IPS-NIHi11 (cell line): ENCODE measurements at regions not wholly inside any gene's neighbourhood (a gene's known extent, or its start where the extent isn't known, plus 50 kb on each side); places are given as distances from the start of the nearest gene placed in this dataset.
A peak's percentile ranks its signal among the peaks of the same experiment; 100 is the strongest.

Experiments
- DNase-seq: peaks from one replicate; pipeline ENCODE4 v3.0.0; 2012; ENCODE audit warnings: mixed read lengths, low spot score

DNA sequence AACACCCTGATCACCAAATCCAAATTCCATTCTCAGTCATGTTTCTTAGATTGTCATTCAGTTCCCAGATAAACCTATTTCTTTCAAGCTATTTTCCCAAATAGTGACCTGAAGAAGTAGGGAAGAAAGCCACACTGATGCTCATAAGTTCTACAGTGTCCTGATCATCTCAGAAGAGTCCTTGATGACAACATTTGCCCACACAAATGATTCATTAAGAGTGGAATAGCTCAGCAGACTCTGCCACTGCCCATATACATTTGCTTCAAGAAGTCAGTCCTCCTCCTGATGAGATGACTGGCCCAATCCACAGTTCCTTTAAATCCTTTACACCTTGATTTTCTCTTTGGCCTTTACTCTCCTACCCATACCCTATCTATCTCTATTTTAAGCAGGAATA is 283.7 kb upstream of the NR4A3 start:
- no peak for DNase-seq

DNA sequence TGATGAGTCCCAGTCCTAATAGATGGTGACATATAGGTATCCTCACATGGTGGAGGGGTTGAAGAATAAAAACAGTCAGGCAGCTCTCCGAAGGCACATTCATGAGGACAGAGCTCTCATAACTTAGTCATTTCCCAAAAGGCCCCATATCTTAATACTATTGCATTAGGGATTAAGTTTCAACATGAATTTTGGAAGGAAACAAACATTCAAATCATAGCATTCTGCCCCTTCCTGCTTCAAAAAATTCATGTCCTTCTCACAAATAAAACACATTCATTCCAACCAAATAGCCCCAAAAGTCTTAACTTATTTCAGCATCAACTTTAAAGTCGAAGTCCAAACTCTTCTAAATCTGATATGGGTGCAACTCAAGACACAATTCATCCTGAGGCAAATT is 277.2 kb upstream of the NR4A3 start:
- no peak for DNase-seq

DNA sequence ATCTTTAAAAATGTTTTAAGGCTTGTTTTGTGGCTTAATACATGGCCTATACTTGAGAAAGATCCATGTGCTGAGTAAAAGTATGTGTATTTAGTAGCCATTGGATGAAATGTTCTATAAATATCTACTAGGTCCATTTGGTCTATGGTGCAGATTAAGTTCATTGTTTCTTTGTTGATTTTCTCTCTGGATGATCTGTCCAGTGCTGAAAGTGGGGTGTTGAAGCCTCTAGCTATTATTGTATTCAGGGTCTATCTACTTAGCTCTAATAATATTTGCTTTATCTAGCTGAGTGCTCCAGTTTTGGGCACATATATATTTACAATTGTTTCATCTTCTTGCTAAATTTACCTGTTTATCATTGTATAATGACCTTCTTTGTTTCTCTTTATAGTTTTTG is 272.2 kb upstream of the NR4A3 start:
- no peak for DNase-seq

DNA sequence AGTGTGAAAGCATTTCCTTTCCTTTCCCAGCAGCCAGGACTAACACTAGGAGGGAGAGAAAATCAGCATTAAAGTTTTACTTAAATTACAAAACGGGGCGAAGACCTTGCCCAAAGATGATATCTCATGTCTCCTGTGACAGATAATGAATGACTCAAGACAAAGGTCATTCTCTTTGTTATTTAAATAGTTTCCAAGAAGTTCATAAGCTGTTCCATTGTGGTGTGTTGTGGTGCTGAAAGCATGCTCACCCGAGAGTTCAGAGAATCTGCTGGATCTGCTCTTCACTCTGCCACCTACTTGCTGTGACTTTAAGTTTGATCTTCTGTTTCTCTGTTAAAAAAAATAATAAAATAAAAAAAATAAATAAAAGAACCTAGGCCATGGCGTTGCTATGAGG is 265.9 kb upstream of the NR4A3 start:
- no peak for DNase-seq

DNA sequence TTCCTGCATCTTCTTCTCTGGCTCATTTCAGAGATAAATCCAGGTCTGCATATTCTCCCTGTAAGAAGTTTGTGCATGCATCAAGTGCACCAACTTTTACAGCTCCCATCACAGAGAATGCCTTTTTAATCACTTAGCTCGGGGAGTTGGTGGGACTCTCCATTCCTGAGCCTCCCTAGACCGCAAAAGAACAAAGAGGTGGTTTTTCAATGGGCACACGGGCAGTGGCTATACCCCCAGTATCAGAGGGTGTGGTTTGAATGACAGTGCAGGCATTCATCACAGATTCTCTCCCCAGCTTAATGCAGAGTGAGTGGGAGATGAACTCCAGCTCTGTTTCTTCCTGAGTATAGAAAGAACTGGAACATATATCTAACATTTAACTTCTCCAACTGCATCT is 264.7 kb upstream of the NR4A3 start:
- no peak for DNase-seq

DNA sequence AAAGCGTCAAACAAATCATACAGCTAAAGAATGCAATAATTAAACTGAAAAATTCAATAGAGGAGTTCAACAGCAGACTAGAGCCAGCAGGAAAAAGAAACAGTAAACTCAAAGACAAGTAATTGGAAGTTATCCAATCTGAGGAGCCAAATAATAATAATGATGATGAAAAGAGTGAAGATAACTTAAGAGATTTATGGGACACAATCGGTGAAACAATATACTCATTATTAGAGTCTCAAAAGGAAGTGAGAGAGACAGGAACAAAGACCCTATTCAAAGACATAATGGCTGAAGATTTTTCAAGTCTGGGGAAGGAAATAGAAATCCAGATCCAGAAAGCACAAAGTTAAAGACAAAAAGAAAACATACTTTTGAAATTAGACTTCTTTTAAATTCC is 263.9 kb upstream of the NR4A3 start:
- DNase-seq: no peak

DNA sequence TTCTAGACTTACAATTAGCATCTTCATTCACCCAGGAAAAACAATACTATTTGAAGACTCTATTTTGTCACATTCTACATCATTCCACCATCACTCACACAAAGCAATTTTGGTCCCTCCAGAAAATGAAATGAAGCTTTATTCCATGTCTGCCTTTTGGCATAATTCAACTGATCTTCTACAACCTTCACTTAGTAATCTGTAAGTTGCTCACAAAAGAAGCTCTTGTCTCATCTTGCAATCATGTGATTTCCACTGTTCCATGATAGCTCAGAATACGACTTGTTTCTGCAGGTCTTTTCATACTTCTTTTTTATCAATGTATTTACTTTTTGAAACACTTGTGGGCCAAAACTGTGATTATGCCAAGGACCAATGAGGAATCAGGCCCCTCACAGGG is 261.9 kb upstream of the NR4A3 start:
- no peak for DNase-seq

DNA sequence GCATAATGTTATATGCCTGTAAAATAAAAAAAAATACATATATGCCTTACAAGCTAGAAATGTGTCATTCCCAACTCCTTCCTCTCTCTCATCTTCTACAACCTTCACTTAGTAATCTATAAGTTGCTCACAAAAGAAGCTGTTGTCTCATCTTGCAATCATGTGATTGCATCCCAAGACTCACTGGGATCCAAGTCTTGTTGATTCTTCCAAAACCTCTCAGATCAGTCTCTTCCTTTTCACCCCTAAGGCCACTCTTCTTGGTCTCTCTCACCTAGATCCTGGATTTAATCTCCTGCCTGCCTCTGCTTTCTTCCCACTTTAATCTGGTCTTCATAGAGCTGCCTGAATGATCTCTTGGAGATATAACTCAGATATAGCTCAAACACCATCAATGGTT is 261.1 kb upstream of the NR4A3 start:
- DNase-seq: no peak

DNA sequence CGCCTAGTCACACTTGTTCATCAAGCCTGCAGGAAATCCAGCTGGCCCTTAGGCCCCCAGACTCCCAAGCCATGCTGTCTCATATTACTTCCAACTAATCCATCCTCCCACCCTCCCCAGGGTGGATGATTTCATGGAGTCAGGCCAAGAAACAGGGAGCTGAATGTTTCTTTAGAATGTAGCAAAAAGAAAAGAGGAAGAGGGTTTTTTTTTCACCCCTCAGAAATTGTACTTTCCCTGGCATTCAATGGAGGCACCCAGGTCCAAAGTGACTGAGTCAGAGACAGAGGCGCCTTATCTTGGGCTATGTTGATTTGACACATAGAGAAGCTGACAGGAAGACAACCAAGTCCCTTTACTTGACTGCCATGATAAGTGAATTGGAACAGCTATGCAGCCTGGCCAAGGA is 260.2 kb upstream of the NR4A3 start:
- no peak for DNase-seq

DNA sequence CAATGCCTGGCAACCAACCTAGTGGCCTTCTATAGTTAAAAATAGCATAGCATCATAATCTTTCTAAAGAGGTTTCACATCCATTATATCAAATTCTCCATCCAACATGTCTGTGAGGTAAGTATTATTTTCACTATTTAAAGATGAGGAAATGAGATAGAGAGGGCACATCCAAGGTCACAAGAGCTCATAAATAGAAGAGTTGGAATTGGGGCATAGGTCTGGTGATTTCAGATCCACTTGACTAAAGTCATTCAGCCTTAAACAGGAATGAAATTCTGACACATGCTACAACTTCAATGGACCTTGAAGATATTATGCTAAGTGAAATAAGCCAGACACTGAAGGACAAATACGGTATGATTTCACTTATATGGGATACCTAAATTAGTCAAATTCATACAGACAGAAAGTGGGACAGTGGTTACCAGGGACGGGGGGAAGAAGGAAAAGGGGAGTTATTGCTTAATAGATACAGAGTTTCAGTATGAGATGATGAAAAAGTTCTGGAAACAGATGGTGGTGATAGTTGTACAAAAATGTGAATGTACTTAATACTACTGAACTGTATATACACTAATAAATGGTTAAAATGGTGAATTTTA is 259.6 kb upstream of the NR4A3 start:
- DNase-seq: no peak

DNA sequence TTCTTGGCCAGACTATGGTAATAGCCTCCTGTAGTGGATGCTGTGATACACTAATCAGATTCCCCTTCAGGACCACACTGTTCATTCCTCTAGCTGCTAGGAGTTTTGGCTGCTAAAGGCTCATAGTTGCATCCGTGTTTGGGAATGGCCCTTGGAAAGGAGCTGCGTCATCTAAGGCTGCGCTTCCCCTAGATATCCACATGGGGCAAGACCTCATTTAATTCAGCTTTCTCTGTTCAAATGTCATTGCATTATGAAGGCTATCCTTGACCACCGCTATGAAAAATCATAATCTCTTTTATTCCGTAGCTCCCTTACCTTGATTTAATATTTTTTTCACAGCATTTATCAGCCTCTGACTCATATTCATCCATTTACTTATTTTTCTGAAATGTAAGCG is 258.3 kb upstream of the NR4A3 start:
- peak; percentile 16 for DNase-seq

DNA sequence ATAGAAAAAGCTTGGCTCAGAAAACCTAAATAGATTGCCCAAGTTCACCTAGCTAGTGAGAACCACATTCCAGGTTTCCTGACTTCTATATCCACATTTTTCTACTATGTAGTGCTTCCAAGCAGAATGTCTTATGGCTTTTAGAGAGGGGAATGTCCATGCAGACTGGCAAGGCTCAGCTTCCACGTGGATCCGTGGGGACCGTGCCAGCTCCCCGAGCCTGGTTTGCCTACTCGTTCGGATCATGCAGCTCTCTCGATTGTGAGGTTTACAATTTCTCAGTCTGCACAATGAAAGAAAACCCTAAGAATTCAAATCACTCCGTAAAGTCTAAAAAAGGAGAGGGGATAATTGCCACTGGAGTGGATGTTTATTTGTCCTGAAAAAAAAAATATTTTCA is 256.5 kb upstream of the NR4A3 start:
- no peak for DNase-seq

DNA sequence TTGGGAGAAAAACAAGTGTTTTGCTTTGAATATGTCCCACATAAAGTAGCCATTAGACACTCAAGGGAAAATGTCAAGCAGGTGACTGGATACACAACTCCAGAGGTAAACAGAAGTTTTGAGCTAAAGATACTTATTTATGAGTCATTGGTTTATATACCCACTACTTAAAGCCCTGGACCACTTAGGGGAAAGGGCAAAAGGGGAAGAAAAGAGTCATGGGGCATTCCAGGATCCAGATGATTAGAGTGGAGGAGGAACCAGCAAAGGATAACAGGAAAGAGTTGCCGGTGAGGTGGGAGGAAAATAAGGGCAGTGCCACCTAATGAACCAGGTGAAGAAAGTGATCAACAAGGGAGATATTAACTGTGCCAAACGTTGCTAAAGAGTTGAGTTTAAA is 254.2 kb upstream of the NR4A3 start:
- DNase-seq: no peak

DNA sequence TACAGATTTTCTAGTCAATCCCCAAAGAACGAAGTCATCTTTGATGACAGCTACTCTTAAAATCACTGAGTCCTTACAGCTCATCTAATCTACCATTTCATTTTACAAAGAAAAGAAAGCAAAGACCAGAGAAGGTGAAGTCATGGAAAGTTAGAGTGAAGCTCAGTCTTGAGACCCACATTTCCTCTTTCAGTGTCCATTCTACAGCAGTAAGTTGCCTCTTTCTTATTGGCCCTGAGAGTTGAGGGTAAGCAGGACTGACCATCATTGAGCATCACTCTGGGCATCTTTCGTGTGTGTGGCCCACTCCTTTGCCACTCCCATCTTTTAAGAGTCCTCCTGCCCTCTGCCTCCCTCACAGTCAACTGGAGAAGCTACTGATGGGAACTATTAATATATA is 251.8 kb upstream of the NR4A3 start:
- no peak for DNase-seq

DNA sequence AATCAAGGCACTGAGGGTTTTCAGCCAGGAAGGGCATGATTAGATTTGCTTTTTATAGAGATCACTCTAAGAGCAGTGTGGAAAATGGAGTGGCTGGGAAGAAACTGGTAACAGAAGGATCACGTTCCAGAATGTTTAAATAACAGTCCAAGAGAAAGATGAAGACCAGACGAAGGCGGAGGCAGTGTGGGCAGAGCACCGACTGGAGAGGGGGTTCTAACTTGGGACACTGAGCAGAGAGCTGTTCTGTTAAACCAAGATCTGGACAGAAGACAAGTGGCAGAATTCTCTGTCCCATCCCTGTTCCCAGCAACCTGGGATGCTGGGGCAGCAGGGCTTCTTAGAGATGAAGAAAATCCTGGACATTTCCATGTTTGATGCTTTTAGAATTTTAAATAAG is 249.1 kb upstream of the NR4A3 start:
- no peak for DNase-seq

DNA sequence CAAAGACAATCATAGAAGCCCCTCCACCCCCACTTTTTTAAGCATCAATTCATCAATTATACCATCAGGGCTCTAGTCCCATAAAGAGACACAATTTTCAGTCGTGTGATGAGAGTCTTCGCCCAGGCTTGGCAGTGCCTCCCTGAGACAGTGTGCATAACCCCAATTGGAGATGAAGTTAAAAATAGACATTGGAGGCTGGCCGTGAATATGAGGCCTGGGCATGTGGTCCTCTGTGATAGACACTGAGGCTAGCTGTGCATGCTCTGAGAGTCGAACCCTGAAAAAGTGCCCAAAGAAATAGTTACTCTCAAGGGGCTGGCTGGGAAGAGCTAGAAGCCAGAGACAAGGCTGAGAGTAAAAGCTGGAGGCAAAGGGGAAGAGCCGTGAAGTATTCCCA is 248.6 kb upstream of the NR4A3 start:
- DNase-seq: no peak

DNA sequence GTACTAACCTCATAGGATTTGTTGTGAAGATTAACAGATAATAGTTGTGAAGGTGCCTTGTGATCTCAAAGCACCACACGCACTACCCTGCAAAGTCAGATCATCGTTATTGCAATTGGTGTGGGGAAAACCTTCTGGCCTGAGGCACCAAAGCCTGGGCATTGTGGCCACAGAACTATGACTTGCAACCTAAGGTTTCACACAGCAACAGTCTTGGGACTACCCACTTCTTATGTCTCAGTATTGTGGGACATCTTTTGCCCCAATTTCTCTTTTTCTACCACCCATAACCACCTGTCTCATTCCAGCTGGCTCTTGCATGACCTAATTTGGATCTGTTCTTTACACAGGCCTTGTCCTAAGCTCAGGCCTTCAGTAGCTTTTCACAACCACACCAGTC is 247.8 kb upstream of the NR4A3 start:
- no peak for DNase-seq

DNA sequence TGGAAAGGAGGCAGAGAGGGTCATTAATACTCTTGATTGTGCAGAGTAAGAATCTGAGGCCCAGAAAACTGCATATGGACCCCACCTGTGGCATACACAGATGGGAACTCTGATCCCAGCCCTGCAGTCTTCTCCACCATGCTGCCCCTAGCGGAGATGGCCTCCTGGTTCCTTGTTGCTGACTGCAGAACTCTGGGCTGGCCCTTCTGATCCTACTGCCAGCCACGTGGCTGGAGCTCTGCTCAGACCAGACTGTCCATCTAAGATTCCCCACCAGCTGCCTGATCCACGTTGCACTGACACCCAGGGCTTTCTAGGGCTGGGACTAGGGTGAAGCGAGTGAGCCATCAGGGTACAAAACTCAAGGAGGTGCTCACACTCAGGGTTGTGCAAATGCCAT is 245.7 kb upstream of the NR4A3 start:
- DNase-seq: no peak

DNA sequence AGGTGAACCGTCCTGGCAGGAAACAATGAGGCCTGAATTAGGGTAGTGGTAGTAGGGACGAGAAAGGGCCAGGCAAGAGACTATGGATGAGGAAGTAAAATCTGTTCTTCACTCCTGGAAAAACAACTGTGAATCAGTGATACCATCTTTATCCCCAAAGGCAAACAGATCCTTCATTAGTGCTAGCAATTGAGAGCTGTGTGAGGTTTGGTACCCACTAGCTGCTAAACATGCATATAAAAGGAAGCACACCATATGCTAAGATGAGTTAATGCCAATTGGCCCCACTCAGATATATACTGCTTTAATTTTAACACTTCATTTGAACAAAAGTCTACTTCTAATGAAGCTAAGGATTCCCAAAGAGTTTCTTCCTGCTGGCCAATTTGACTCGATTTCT is 244.8 kb upstream of the NR4A3 start:
- DNase-seq: no peak

DNA sequence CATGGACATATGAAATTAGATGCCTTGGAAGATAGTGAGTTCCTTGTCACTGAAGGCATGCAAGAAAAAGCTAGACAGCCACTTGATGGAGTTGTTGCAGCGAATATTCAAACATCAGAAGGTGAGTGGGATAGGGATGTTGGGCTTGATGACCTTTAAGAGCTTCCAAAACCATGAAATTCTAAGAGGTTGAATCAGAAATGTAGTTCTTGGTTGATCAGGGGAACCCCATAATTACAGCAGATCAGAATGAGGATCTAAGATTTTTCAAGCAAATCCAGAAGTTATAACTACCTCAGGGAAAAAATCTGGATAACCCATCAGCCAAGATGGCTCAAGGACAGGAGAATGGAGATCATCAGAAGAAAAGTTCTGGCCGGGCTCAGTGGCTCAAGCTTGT is 244.3 kb upstream of the NR4A3 start:
- no peak for DNase-seq

DNA sequence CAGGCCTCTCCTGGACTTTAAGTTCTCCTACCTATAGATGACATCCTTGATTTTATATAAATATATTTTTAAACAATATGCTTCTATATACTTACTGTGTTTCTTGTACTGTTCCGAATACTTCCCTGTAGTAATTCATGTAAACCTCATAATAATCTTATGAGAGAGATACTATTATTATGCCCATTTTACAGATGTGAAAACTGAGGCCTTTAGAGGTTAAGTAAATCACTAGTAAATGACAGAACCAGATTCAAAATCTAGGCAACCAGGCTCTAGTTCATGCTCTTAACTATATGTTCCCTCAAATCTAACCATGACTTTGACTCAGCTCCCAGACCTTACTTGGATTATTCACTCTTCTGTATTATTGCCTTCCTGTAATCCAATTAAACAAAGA is 243.0 kb upstream of the NR4A3 start:
- DNase-seq: no peak

DNA sequence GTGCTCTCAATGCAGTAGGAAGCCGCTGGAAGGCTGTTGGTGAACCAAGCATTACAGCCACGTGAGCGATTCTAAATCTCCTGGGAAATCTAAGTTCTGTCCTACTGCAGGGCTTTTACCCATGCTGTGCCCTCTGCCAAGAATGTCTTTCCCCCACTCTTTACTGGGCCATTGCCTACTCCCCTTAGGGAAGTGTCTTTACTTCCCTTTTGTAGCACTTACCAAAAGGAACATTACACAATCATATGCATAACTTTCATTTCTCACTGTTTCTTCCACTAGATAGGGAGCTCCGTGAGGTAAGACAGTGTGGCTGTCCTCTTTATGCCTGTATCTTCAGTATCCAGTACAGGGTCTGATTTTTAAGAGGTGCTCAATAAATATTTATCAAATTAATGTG is 241.7 kb upstream of the NR4A3 start:
- DNase-seq: no peak

DNA sequence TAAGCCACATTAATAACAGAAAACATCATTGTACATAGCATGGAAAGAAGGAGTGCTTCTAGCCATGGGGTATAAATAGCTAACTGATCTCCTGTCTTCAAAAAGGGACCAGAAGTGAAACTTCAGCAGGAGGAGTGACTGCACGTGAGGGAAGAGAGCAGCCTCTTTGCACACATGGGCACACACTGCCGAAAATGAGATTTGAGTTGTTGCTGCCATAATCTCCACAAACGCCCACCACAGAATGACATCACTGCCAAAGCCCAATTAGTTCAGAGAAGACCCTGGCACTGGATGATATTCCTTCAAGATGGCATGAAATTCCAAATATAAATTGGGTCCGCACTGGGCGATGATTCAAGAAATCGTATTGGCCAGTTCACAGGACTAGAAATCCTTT is 238.9 kb upstream of the NR4A3 start:
- DNase-seq: no peak

DNA sequence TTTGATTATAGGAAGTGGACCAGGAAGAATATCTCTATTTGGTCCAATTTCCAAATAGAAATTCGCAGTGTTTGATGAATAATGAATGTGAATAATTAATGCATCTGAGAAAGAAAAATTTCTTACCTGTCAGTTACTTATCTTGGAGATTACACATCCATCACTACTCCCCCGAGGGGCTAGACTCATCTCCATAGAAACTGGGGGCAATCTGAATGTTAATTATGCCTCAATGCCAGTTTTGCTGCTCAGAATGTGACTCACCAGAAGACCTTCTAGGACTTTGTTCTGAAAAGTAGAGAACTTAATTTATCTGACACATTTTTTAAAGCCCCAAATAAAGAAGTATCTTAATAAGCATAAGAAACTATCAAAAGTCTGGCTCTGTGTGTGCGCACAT is 233.4 kb upstream of the NR4A3 start:
- DNase-seq: no peak

DNA sequence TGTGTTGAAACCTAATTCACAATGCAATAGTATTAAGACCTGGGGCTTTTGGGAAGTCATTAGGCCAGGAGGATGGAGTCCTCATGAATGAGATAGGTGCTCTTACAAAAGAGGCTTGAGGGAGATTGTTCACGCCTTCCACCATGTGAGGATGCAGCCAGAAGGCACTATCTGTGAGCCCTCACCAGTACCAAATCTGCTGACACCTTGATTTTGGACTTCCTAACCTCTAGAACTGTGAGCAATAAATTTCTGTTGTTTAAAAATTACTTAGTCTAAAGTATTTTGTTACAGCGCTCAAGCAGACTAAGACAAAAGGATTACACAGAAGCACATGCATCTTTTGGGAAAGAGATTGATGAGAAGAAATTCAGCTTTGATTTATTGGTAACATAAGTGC is 232.9 kb upstream of the NR4A3 start:
- DNase-seq: no peak
